NCI-H1048 (cell line): ENCODE measurements at regions not wholly inside any gene's neighbourhood (a gene's known extent, or its start where the extent isn't known, plus 50 kb on each side); places are given as distances from the start of the nearest gene placed in this dataset.
"Not testable (repeated sequence)": the region's sequence is repeated elsewhere in the genome, so short reads cannot be mapped to it uniquely, and the experiment has no call there.

ENCODE experiments used
- DNase-seq: peaks from one replicate; lab custom pipeline; 2025; lab: John Stamatoyannopoulos, UW

- no peak for DNase-seq
These were observed 265.4 kb downstream of the CGGBP1 start for GRCh38 chr3:87793337-87793877.

DNA sequence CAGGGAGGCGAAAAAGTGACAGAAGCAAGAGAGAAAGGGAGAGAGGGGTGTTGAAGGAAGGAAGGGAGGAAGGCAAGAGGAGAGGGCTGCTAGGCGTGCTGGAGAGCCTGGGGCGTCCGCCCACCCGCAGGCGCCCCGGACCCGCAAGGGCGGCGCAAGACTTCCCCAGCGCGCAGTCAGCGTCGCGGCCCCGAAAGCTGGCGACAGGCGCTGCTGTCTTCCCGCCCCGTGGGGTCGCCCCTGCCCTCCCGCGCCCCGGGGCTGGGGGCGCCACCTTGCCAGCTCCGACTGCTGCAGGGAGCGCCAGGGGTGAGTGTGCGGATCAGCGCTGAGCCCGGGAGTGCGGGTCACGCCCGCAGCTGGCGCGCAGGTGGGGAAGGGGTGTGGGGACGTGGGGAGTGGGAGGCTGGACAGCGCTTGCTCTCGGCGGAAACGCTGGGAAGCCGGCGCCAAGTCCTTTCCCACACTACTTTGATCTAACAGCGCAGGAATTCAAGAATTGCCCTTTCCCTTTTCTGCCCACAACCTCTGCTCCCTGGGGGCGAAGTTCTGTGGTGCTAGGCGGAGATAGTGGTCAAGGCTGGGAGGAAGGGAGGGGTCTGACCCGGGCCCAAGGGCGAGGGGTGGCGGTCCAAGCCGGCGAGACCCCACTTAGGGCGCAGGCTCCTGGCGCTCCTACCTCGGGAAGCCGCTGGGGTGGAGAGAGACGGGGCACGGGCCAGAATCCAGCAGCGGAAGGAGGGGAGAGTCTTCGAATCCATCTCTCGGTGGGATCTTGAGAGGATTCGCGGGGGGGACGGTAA is 266.1 kb downstream of the CGGBP1 start, which contains the start of gene HTR1F:
HTR1F (plus strand) TSS at position 173 of the 803 bp plus-strand sequence.
- no peak for DNase-seq

GRCh38 chr3:87792198-87792533 is 266.6 kb downstream of the CGGBP1 start:
- DNase-seq = no peak

DNA sequence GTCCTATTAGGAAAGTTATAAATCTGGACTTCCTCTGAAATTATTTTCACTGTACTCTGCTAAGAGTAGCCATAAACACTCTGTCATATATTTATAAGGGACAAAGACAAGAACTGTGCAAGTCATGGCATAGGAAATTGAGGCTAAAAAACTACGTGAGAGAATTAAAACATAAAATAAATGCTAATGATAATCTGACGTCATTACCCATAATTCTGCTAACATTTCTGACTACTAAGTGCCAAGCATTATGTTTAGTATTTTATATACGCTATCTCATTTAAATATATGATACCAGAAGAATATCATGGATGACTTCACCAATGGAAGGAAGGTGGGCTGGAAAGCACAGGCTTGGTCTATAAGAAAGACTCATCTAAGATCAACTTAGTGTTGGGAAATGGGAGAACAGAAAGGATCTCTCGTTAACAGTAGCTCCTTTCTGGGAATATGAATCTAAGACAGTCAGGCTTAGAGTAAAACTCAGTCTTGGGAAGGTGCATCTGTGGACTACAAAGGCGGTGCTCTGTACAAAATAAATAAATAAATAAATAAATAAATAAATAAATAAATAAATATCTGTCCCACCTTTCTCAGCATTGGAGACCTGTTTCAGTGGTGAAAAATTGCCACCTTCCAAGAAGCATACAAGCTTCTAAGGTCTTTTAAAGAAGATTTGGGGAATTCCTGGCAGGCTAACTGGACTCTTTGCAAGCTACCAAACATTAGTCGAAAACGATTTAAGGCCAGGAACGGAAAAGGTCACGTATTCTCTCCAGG is 267.4 kb downstream of the CGGBP1 start:
- DNase-seq = no peak

- not testable (repeated sequence) for DNase-seq
These were observed 269.8 kb downstream of the CGGBP1 start for GRCh38 chr3:87789049-87789448.

DNA sequence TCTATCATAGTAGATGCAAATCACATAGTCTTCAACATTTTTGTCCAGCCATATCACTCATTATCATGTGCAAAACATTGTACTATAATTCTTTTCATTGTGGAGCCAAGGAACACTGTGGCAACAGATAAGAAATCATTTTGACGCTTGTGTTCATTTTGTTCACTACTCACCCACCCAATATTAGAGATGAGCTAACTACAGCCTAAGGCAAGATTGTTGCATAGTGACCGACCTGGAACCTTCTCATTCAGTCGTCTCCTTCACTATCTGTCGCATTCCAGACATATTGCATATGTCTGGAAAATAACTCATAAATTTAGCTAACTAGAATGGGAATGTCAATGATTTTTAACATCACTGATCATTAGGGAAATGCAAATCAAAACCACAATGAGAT is 270.3 kb downstream of the CGGBP1 start:
- no peak for DNase-seq

DNA sequence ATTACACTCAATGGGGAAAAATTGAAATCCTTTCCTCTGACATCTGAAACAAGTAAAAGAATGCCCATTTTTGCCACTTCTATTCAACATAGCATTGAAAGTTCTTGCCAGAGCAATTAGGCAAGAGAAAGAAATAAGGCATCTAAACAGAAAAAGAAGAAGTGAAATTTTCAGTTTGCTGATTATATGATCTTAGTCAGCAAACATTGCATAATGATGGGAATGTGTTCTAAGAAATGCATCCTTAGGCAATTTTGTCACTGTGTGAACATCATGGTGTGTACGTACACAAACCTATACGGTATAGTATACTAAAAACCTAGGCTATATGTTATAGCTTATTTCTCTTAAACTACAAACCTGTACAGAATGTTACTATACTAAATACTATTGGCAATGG is 278.0 kb downstream of the CGGBP1 start:
- no peak for DNase-seq

GRCh38 chr3:87778876-87779275 is 279.9 kb downstream of the CGGBP1 start:
- no peak for DNase-seq

GRCh38 chr3:87771337-87772192 is 287.2 kb downstream of the CGGBP1 start:
- no peak for DNase-seq

- no peak for DNase-seq
These were observed 292.1 kb downstream of the CGGBP1 start for GRCh38 chr3:87766721-87767120.

DNA sequence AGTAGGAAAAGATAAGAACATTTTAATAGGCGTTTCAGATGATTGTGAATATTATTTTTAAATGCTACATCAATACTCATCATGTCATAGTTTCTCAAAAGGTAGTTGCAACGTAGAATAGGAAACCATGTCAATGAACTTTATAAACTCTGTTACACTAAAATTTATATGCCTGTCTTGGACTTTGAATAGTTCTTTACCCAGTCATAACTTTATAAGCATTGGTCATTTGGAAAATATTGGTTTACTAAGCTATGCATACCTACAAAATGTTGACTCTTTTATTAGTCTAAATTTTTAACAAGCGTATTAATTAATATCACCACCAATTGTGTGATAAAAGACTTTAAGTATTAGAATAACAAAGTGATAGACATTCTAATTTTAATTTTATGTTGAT is 293.5 kb downstream of the CGGBP1 start:
- no peak for DNase-seq

- DNase-seq = no peak
These were observed 297.0 kb downstream of the CGGBP1 start for GRCh38 chr3:87761795-87762194.

GRCh38 chr3:87761341-87761740 is 297.5 kb downstream of the CGGBP1 start:
- DNase-seq = no peak

DNA sequence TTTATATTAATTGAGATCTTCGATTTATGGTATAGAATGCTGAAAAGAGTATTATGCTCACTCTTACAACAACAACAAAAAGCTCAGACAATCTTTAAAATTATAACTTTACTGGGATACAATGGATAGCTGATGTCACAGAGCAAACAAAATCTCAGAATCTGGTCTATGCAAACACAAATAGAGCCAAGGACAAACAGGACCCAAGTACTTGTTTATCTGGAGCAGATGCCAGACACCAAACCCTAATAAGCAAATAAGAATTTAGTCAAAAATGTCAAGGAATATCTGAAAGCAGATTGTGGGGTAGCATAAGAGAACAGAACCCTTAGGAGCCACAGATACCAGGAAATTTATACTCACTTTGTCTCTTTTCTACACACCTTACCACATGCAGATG is 302.2 kb downstream of the CGGBP1 start:
- no peak for DNase-seq

GRCh38 chr3:87755852-87756251 is 303.0 kb downstream of the CGGBP1 start:
- DNase-seq = no peak

- DNase-seq = no peak
These were observed 316.6 kb downstream of the CGGBP1 start for GRCh38 chr3:87742250-87742649.

DNA sequence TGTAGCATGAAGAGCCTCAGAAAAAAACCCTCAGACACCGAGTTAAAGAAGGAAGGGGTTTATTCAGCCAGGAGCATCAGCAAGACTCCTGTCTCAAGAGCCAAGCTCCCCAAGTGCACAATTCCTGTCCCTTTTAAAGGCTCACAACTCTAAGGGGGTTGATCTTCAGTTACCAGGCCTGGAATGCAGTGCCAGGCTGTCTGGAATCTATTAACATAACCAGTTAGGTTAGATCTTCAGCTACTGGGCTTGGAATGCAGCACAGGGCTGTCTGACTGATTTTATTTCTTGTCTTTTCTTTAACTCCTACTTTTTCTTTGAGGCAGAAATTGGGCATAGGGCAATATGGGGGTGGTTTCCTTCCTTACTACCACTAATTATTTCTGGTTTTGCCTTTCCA is 317.9 kb downstream of the CGGBP1 start:
- not testable (repeated sequence) for DNase-seq

DNA sequence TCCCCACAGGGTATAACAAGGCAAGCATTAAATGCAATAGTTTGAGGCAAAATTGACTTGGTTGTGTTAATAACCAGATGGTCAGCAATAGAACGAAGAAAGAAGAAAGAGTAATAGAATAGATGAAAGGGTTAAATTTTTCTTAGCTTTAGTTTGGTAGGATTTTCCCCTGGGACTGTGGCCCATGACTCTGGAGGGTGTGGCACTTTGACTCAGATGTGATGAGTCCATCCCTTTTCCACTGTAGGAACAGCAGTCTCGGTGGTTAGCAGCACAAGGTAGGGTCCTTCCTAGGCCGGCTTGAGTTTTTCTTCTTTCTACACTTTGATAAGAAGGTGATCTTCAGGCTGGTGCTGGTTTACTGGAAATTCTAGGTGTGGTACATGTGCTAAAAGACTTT is 321.0 kb downstream of the CGGBP1 start:
- DNase-seq = not testable (repeated sequence)

DNA sequence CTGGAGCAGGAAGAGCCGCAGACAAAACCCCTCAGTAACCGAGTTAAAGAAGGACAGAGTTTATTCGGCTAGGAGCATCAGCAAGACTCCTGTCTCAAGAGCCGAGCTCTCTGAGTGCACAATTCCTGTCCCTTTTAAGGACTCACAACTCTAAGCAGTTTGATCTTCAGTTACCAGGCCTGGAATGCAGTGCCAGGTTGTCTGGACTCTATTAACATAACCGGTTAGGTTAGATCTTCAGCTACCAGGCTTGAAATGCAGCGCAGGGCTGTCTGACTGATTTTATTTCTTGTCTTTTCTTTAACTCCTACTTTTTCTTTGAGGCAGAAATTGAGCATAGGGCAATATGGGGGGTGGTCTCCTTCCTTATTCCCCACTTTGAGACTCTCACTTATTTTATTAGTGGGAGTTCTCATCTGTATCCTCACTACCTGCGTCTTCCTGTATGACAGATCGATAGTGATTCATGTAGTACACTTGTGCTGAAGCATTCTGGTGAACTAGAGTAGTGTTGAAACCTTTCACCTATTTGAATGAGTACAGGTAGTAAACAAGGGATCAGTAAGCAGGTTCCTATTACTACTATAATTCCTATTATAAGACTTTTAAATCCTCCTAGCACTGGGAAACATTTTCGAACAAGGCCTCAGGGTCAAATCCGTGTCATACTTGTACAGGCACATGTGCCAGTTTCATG is 325.0 kb downstream of the CGGBP1 start:
- DNase-seq = peak; percentile 53

- no peak for DNase-seq
These were observed 326.5 kb downstream of the CGGBP1 start for GRCh38 chr3:87732294-87732693.

- DNase-seq = no peak
These were observed 331.0 kb downstream of the CGGBP1 start for GRCh38 chr3:87727783-87728182.

DNA sequence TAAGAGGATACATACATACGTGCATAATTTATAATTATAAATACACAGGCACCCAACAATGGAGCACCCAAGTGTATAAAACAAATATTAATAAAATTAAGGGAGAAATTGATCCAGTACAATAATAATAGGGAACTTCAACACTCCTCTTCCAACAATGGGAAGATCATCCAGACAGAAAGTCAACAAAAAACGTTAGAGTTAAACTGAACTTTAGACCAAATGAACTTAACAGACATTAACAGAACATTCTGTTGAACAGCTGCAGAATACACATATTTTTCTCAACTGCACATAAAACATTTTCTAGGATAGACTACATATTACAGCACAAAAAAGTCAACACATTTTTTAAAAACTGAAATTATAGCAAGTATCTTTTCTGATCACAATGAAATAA is 339.7 kb downstream of the CGGBP1 start:
- no peak for DNase-seq
